ENCODE measurements at regions not wholly inside any gene's neighbourhood (a gene's known extent, or its start where the extent isn't known, plus 50 kb on each side); places are given as distances from the start of the nearest gene placed in this dataset.

DNA sequence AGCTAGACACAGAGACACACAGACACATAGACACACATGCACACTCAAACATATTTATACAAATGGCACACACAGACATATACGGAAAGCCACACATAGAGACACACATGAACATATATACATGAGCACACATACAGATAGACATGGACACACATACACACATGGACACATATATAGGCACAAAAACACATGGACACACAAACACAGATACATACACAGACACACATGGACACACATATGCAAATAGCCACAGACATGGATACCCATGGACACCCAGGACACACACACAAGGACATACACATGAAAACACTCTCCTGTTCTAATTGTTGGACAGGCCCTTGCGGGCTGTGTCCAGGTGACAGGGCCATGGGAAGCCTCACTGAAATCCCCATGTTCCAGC is 160.1 kb downstream of the IRS1 start:
- 86% methylated on average over 1 of the region's 2 CpGs for WGBS (ENCODE audit: insufficient coverage, low coverage, low lambda C conversion rate, missing lambda C conversion rate)
- intact Hi-C loops (cut with DNase I): no loop called here

DNA sequence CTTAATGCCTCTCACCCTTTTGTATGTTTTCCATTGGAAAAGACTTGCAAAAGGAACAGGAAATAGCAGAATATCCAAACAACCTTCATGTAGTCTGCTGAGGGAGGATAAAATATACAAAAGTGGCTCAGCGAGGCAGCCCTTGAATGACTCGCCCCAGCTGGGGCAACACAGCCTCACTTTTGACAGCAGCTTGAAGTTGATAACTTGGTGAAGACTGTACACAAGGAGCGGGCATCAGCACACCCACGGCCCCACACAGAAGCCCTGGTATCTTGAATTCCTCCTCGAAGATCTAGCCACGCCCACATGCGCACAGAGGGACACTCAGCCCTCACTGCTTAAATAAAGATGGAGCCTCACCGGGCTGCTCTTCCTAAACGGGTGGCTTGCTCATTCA is 161.0 kb downstream of the IRS1 start:
- intact Hi-C loops (cut with DNase I): no loop called here
- DNase-seq (no peak), ATAC-seq (no peak)
- H3K36me3 ChIP-seq: no peaks in the 10 kb centered on the region
- H3K27ac ChIP-seq: no peak overlapping the region
- H3K27me3 ChIP-seq: no peaks in the 10 kb centered on the region
- H3K4me1 ChIP-seq: peaks cover 0 to 4% (median 0%) of the 10 kb centered on the region in 4 donors
- no peaks in the 10 kb centered on the region for H3K9me3 ChIP-seq
- H3K4me3 ChIP-seq: no peak overlapping the region
- TF ChIP-seq POLR2A (IDR thresholded peaks at IDR 0.05): no peak
- TF ChIP-seq, protein P1, sequence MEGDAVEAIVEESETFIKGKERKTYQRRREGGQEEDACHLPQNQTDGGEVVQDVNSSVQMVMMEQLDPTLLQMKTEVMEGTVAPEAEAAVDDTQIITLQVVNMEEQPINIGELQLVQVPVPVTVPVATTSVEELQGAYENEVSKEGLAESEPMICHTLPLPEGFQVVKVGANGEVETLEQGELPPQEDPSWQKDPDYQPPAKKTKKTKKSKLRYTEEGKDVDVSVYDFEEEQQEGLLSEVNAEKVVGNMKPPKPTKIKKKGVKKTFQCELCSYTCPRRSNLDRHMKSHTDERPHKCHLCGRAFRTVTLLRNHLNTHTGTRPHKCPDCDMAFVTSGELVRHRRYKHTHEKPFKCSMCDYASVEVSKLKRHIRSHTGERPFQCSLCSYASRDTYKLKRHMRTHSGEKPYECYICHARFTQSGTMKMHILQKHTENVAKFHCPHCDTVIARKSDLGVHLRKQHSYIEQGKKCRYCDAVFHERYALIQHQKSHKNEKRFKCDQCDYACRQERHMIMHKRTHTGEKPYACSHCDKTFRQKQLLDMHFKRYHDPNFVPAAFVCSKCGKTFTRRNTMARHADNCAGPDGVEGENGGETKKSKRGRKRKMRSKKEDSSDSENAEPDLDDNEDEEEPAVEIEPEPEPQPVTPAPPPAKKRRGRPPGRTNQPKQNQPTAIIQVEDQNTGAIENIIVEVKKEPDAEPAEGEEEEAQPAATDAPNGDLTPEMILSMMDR (IDR thresholded peaks at IDR 0.05): no peak
- 65% methylated on average over 4 of the region's 9 CpGs for WGBS (ENCODE audit: insufficient coverage, low coverage, low lambda C conversion rate, missing lambda C conversion rate)

More for the DNA sequence above, 160.1 kb downstream of the IRS1 start:
- no peak overlapping the region for H3K4me3 ChIP-seq
- no peaks in the 10 kb centered on the region for H3K27me3 ChIP-seq
- TF ChIP-seq, protein P1 (IDR thresholded peaks at IDR 0.05): no peak
- TF ChIP-seq POLR2A (IDR thresholded peaks at IDR 0.05): no peak
- no peak overlapping the region for H3K27ac ChIP-seq
- no peak for DNase-seq
- ATAC-seq: no peak
- no peaks in the 10 kb centered on the region for H3K36me3 ChIP-seq
- H3K9me3 ChIP-seq: no peaks in the 10 kb centered on the region
- peaks cover 0 to 4% (median 0%) of the 10 kb centered on the region in 4 donors for H3K4me1 ChIP-seq

DNA sequence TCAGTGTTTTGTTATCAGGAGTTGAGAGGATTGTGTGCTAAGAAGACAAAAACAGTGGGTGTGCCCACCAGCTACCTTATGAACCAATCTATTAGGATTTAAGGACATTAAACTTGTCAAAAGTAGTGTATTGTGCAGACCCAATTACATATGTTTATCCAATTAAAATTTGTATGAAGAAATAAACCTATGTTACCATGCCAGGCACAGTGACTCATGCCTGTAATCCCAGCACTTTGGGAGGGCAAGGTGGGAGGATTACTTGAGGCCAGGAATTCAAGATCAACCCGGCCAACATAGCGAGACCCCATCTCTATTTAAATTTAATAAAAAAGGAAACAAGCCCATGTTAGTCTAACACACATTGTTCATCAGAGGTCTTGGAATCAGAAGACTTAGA is 162.2 kb downstream of the IRS1 start:
- no peaks in the 10 kb centered on the region for H3K27me3 ChIP-seq
- 94% methylated on average over 2 of the region's 2 CpGs for WGBS (ENCODE audit: insufficient coverage, low coverage, low lambda C conversion rate, missing lambda C conversion rate)

DNA sequence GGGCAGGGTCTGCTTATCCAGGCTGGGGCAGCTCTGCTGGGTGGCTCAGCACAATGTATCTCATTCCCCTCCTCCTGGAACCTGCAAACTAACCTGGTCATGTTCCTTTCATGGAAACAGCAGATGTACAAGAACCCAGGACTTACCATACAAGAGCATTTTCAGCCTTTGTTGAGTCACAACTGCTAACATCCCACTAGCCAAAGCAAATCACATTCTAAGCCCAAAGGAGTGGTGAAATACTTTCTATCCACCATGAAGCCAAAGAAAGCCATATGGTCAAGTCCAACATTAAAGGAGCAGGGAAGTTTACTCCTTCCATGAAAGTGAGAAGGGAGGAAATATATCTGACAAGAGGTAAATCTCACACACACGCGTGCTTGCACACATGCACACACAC is 163.0 kb downstream of the IRS1 start:
- H3K9me3 ChIP-seq: no peaks in the 10 kb centered on the region
- H3K4me1 ChIP-seq: peaks cover 0 to 10% (median 4%) of the 10 kb centered on the region in 4 donors
- ATAC-seq (no peak), DNase-seq (no peak)
- H3K27me3 ChIP-seq: no peaks in the 10 kb centered on the region
- H3K27ac ChIP-seq: no peak overlapping the region
- WGBS (ENCODE audit: insufficient coverage, low coverage, low lambda C conversion rate, missing lambda C conversion rate): 95% methylated on average over 2 of the region's 2 CpGs
- intact Hi-C loops (cut with DNase I): no loop called here
- TF ChIP-seq, protein P1 (IDR thresholded peaks at IDR 0.05): no peak
- H3K36me3 ChIP-seq: no peaks in the 10 kb centered on the region
- no peak overlapping the region for H3K4me3 ChIP-seq

More for the DNA sequence above, 162.2 kb downstream of the IRS1 start:
- intact Hi-C loops (cut with DNase I): no loop called here
- Histone ChIP-seq H3K4me1 (peaks cover 0 to 3% (median under 1%) of the 10 kb centered on the region in 4 donors), H3K4me3 (no peak overlapping the region), H3K9me3 (no peaks in the 10 kb centered on the region), H3K27ac (no peak overlapping the region), H3K36me3 (no peaks in the 10 kb centered on the region)
- ATAC-seq: no peak
- no peak for DNase-seq
- no peak for TF ChIP-seq POLR2A (IDR thresholded peaks at IDR 0.05)
- TF ChIP-seq, protein P1 (IDR thresholded peaks at IDR 0.05): no peak
